ENCODE measurements at regions not wholly inside any gene's neighbourhood (a gene's known extent, or its start where the extent isn't known, plus 50 kb on each side); places are given as distances from the start of the nearest gene placed in this dataset.
"Not testable (repeated sequence)": the region's sequence is repeated elsewhere in the genome, so short reads cannot be mapped to it uniquely, and the experiment has no call there.

DNA sequence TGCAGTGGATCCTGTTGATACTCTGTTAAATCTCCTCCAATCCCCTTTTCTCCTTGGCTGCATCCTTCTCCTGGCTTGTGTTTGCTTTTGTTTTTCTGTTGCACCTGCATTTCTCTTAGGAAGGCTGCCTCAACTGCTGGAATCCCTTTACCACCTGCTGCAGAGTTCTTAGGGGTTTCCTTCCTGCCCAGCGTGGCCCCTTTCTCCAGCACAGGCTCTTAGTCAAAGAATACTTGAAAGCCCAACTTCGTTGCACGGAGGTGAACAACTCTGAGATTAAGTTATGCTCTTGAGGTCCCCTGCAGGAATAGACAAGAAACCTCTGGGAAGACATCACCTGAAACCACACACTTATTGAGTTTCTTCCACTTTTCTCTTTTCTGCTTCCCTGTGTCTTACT is 121.6 kb upstream of the GRM7 start:
- no peak for DNase-seq

DNA sequence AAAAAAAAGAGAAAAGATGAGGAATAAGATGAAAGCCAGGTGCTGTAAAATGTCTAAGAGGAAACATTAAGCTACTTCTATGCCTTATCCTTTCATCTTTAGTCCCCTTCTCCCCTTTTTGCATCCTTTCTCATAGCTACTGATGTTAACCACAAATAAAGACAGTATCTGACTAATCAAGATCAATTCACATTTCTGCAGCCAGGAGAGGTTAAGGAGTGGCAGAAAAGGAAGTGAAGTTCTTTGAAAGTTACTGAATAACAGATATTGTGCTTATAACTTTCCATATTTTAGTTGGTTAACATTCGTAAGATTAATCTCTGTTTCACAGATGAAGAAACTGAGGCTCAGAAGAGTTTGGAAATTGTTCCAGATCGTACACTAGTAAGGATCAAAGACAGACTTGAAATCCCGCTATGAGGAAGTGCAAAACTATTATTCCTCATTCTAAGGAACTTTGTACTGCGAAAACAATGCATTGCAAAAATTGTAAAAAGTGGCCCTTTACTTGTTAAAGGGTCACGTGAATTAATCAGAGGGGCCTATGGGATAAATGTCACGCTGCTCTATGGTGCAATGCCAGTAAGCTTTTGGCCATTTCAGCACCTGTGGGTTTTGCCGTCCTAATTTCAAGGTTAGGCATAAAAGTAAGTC is 117.7 kb upstream of the GRM7 start:
- no peak for DNase-seq

DNA sequence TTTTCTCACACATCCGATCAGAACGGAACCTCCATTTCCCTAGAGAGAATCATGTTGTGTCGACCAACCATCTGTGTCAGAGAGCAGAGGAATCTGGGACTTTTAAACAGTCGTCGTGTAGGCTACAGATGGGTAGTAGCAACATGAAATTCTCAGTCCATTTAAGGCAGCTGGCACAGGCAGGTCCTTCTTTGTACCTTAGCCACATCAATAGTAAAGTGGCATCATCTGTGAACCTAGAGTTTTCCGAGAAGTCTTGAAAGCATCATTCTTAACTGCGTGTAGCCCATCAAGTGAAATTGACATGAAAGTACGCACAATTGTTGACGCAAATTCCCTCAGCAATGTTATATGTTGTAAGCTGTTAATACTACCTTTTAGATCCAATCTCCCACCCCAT is 114.5 kb upstream of the GRM7 start:
- no peak for DNase-seq

DNA sequence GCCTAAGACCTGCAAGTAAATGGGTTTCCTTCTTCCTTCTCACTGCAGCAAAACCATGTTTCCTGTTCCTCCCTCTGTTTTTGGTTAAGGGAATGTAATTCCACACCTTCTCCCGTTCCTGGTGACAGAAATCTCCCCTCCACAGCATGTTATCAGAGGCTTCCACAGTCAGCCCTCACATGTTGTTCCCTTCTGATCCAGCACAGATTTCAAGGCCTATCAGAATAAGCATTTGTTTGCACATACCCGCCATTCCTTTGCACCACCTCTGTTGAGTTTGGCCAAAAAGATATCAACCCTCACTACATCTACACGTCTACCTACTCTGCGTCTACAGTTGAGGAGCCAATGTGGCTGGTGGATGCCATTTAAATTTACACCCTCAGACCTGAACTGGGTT is 113.9 kb upstream of the GRM7 start:
- DNase-seq: no peak

DNA sequence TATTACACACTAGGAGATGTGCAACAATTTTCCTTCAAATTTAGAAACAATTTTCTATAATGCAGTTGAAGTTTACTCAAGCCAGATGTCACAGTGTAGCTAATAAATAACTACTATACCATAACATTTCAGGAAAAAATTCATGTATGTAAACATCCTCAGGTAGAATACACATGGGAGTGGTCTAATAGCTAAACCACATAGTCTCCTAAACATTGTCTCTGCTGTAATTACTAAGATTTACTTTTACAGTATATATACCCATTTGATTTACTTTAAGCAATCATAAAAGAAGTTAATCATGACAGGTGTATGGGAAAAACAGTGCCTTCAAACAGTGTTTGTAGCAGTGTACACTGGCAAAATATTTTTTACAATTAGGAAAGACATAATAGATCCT is 110.1 kb upstream of the GRM7 start:
- DNase-seq: no peak

DNA sequence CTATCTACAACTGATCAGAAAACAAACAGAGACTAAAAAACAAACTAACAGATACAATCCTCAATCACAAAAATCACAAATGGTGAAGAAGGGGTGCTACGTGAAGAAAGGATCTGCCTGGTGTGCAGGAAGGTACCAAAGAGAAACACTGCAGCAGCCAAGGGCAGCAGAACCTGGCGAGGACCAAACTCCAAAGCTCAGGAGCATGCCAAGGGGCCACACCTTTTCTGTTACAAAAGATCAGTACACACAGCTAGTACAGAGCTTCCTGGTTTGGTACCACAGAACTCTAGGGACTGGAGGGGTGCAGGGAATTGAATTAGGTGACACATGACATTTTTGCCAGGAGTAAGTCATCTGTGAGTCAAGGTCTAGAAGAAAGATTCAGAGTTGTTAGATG is 107.4 kb upstream of the GRM7 start:
- DNase-seq: no peak

DNA sequence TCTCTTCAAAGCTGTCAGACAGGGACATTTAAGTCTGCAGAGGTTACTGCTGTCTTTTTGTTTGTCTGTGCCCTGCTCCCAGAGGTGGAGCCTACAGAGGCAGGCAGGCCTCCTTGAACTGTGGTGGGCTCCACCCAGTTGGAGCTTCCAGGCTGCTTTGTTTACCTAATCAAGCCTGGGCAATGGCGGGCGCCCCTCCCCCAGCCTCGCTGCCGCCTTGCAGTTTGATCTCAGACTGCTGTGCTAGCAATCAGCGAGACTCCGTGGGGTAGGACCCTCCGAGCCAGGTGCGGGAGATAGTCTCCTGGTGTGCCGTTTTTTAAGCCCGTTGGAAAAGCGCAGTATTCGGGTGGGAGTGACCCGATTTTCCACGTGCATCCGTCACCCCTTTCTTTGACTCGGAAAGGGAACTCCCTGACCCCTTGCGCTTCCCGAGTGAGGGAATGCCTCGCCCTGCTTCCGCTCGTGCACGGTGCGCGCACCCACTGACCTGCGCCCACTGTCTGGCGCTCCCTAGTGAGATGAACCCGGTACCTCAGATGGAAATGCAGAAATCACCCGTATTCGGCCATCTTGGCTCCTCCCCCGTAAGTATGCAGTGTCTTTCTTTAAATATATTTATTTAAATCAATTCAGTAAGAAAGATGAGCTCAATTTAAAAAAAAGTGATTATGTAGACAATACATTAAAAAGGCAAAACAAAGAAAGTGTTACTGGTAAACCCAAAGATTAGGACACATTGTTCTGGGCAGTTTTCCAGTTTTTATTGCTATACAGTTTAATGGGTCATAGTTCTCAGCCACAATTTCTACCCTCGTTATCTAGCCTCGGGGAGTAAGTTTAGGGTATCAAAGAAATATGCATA is 91.2 kb upstream of the GRM7 start:
- not testable (repeated sequence) for DNase-seq

DNA sequence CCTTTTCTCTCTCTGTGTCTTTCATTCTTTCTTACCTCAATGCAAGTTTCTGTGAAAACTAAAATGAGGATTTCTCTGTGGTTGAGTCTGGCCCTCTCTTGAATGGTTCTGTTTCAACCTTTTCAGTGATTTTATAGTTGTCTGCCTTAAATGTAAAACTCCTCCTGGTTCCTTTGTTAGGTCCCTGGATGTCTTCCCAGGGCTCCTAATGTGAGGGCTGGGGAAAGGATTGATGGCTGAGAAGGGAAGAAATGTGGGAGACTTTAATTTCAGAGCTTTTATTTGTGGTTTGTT is 90.6 kb upstream of the GRM7 start:
- DNase-seq: no peak

DNA sequence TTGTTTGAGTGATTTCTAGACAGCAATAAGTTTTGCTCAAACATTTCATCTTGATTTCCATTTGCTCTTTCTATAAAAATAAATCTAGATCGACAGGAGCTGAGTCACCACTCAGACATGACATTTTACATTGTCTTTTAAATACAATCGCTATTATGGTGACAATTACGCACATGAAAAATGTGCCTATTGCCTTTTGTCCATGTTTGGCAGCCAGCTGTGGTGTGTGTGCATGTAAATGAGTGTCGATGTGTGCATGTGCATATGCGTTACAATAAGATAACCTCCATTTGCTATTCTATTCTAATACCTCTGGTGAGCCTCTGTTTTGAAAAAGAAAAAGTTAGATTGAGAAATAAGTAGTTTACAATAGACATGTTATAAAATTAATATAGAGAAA is 89.7 kb upstream of the GRM7 start:
- DNase-seq: no peak

DNA sequence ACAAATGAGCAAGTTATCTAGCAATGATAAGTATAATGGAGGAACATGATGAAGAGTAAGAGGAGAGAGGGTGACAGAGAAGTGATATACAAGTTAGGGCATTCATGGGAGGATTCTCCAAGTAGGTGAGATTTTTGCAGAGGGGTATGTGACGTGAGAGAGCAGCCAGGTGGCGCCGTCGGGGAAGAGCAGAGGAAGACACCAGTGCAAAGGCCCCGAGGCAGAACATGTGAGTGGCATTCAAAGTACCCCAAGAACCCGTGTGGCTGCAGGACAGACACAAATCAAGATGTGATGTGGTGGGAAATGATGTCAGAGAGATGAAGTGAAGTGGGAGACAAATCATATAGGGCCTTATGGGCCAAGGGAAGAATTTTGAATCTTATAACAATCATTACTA is 81.8 kb upstream of the GRM7 start:
- no peak for DNase-seq

DNA sequence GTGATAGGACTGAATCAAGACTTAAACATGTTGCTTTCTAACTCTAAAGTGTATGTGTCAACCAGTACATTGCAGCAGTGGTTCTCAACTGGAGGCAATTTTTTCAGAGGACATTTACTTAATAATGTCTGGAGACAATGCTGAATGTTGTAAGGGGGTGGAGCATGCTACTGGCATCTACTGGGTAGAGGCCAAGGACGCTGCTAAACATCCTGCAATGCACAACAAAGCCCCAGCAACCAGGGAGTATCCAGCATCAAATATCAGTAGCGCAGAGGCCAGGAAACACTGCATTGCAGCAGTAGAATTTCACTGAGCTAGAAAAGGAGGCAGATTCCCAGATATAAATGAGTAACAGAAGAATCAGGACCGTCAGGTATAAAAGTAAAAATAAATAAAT is 79.8 kb upstream of the GRM7 start:
- DNase-seq: no peak

DNA sequence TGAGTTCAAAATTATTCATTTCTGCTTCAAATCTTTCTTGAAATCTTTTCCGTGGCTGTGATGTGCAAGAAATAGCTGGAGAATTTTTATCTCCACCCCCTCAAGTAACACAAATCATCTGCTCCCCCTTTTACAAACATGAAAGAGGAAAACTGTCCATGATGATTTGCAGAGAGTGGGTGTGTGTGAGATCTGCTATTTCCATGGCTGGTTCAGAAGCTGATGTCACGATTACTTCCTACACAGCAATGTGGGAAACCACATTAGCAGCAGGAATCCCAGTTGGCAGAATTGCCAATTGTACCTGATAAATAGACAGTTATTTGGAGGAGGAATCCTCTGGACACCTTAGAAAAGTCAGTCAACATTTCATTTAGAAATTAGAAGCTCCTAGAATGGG is 75.2 kb upstream of the GRM7 start:
- peak; percentile 7 for DNase-seq

DNA sequence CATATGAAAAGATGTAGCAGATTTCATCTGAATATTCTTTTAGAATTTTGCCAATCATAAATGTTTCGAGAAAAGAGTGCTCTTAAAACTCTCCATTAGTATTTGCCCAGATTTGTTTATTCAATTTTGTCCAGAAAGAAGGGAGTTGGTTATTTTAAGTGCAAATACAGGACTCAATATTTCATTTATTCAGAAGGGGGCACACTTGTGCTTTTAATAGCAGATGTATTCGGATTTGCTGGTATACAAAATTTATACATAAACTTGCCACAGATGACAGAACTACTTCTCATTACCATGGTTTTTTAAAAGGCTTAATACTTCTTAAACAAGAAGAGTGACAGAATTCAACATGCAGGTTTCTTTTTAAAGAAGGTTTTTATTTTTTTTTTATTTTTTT is 69.8 kb upstream of the GRM7 start:
- peak; percentile 16 for DNase-seq

DNA sequence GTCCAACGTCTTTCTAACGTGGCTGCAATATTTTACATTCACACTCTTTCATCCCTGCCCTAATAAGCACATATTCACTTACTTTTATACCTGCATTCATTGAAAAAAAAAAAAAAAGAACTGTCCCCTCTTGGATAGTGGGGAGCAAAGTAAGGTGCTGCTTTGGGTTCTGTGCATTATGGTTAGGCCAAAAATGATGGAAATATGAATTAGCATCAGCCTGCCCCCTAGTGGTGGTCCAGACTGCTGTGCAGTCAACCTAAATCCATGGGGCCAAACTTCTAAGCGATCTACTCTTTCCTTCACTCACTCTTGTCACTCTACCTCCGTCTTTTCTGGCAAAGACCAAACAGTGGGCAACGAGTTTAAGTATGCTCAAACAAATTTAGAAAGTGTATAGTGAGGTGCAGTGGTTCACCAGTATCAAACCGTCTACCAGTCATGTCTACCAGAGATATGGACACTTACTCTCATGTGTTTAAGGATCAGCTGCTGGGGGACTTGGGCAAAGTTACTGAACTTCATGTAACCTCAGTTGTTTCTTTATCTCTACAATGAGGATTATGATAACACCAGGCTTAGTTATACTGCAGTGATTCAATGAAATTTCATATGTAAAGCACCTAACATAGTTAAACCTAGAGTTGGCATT is 61.5 kb upstream of the GRM7 start:
- peak; percentile 21 for DNase-seq

DNA sequence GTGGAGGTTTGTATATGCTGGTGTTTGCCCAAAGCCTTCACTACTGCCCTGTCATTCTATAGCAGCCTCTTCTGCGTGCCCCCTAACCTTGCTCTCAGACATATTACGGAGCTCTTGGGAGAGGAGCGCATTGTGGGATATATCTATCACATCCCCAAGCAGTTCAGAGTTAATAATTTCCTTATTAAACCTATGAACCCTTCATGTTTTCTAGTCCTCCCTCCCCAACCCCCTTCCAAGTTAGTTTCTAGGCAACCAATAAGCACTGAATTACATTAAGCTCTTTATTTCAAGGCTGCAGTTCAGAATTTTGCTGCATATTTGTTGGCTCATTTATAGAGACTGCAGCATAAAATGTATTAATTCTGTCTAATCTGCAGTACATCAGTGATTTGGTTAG is 57.3 kb upstream of the GRM7 start:
- DNase-seq: no peak

DNA sequence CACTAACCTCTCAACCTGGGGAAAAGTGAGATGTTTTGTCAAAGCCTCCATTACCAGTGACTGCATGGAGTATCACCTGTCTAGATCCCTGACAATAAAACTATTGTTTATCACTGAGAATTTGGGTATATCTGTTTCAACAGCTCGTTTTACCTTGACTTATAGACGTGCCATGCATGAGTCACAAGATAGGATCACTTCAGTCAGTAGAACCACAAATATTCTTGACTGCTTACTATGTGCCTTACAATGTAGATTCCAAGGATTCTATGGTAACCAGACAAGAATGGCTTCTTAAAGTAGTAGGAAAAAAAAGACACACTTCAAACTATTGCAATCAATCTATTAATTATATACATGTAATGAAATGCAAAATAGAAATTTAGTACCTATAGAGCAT is 55.7 kb upstream of the GRM7 start:
- DNase-seq: peak; percentile 80

DNA sequence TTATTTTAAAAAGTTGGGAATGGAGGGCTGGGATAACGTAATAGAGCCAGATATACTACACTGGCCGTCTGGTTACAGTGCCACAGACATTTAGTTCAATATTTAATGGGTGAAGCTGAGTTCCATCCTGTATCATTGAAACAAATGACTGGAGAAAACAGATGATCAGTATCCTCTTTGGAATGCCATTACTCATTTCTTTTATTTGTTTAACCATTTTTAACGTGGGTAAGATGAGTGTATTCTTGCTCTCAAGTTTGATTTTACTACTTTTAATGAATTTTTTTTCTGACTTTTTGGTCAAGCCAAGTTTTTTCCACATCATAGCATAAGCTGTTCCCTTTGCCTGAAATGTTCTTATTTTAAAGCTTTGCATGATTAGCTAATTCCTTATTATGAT is 53.9 kb upstream of the GRM7 start:
- DNase-seq: peak; percentile 43

DNA sequence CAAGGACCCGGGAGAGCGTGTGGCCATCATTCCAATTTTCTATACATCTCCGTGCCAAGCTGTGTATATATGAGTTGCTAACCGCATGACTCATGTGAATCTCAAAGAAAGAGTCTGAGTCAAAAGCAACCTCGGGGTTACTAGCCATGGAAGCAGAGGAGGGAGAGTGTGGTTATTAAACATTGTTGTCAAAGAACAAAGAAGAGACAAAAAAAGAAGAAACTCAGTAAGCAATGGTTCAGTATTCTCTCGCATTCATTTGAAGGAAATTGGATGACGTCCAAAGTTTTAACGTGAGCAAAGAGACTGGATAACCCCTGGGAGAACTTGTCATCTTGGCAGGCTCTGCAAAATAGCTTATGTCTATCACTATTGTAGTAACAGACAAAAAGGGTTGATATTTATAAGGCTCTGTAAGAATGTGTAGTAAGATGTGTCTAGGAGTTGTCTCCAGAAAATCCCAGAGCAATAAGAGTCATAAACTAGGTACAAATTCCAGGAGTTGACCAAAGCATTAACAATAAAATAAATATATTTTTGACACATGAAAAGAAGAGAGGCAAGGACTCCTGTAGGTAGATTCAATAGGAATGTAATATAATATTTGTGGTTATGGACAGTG is 52.8 kb upstream of the GRM7 start:
- peak; percentile 89 for DNase-seq

DNA sequence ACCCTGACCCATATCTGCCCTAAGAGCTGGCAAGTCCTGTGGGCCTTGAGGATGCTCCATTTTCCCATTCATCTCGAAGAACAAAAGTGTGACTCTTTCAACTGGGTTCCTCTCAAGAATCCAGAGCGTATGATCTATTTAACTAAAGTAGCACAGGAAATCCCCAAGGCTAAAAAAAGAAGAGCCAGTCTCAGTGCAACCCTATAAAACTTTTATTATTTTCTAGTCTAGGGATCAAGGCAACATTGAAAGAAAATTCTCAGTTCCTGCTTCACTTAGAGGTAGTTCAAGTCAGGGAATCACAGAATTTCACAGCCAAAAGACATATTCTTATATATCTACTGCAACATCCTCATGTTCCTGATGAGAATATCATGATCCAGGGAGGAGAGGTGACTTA is 51.6 kb upstream of the GRM7 start:
- no peak for DNase-seq

Measured in fibroblast of upper back skin (primary cell).